ENCODE measurements at regions not wholly inside any gene's neighbourhood (a gene's known extent, or its start where the extent isn't known, plus 50 kb on each side); places are given as distances from the start of the nearest gene placed in this dataset.

GRCh38 chr15:45829336-45830153 is 194.7 kb downstream of the SQOR start:
- DNase-seq (ENCODE audit: insufficient read length, low spot score) = no peak
- no peak for TF ChIP-seq CTCF (IDR thresholded peaks at IDR 0.05; ENCODE audit: insufficient read depth, missing control alignments)
- no peak for FAIRE-seq

- no peak for FAIRE-seq
- DNase-seq (ENCODE audit: insufficient read length, low spot score) = no peak
- TF ChIP-seq CTCF (IDR thresholded peaks at IDR 0.05; ENCODE audit: insufficient read depth, missing control alignments) = no peak
These were observed 197.0 kb downstream of the SQOR start for GRCh38 chr15:45831787-45832186.

- TF ChIP-seq CTCF (IDR thresholded peaks at IDR 0.05; ENCODE audit: insufficient read depth, missing control alignments) = no peak
- DNase-seq (ENCODE audit: insufficient read length, low spot score) (no peak), FAIRE-seq (no peak)
These were observed 199.8 kb downstream of the SQOR start for GRCh38 chr15:45834622-45835021.

GRCh38 chr15:45842151-45842550 is 207.3 kb downstream of the SQOR start:
- FAIRE-seq (no peak), DNase-seq (ENCODE audit: insufficient read length, low spot score) (no peak)
- no peak for TF ChIP-seq CTCF (IDR thresholded peaks at IDR 0.05; ENCODE audit: insufficient read depth, missing control alignments)

GRCh38 chr15:45847645-45848044 is 212.8 kb downstream of the SQOR start:
- FAIRE-seq (no peak), DNase-seq (ENCODE audit: insufficient read length, low spot score) (no peak)
- TF ChIP-seq CTCF (IDR thresholded peaks at IDR 0.05; ENCODE audit: insufficient read depth, missing control alignments) = no peak

GRCh38 chr15:45849136-45849535 is 214.3 kb downstream of the SQOR start:
- TF ChIP-seq CTCF (IDR thresholded peaks at IDR 0.05; ENCODE audit: insufficient read depth, missing control alignments) = no peak
- DNase-seq (ENCODE audit: insufficient read length, low spot score) (no peak), FAIRE-seq (no peak)

GRCh38 chr15:45854455-45855202 is 219.8 kb downstream of the SQOR start:
- no peak for FAIRE-seq
- TF ChIP-seq CTCF (IDR thresholded peaks at IDR 0.05; ENCODE audit: insufficient read depth, missing control alignments) = no peak

More at GRCh38 chr15:45854455-45855202, 219.8 kb downstream of the SQOR start:
- no peak for DNase-seq (ENCODE audit: insufficient read length, low spot score)

All from D721Med (cell line).